SK-N-SH (cell line): ENCODE measurements at regions not wholly inside any gene's neighbourhood (a gene's known extent, or its start where the extent isn't known, plus 50 kb on each side); places are given as distances from the start of the nearest gene placed in this dataset.
"Not testable (repeated sequence)": the region's sequence is repeated elsewhere in the genome, so short reads cannot be mapped to it uniquely, and the experiment has no call there.

ENCODE experiments used
- CTCF ChIA-PET: fragments of 300-600, 350-600 bp; formaldehyde crosslinking; extraction: SDS; loops from one replicate; lab custom pipeline; 2021; lab: Yijun Ruan, JAX
- POLR2A ChIA-PET: fragments of 350-600 bp; sonication (Branson Sonifier 250); formaldehyde crosslinking; extraction: SDS; loops from one replicate; lab custom pipeline; 2020; ENCODE audit warnings: antibody characterized with exemption, inconsistent platforms; lab: Yijun Ruan, JAX
- DNase-seq: peaks from one replicate; pipeline ENCODE4 v3.0.0; 2012
- H2AFZ ChIP-seq: fragments of 200-600 bp; sonication (generic); 2 replicates; pipeline ENCODE4 v1.8.1; 2016; ENCODE audit warnings: antibody characterized with exemption, mild to moderate bottlenecking, low read depth
- H3F3A ChIP-seq: fragments of 200-600 bp; sonication (generic); replicated peaks from 2 replicates; pipeline ENCODE3; 2016; ENCODE audit warnings: antibody characterized with exemption, mild to moderate bottlenecking; ENCODE audit not compliant: insufficient read depth
- H3K27ac ChIP-seq, 2 experiments: fragments of 200-500 bp in 1 of 2; fragments of 200-600 bp in 1 of 2; sonication (Bioruptor generic) in 1 of 2; sonication (generic), shearing (Covaris generic) in 1 of 2; 2 replicates each; pipeline versions ENCODE4 v1.5.1 to v1.6.1; 2014 to 2016; ENCODE audit warnings: low read depth in 2 of 2, inconsistent platforms in 1 of 2, low read length in 1 of 2, mild to moderate bottlenecking in 1 of 2, mixed read lengths in 1 of 2
- H3K27me3 ChIP-seq: fragments of 200-600 bp; sonication (generic), shearing (Covaris generic); 2 replicates; pipeline ENCODE4 v1.6.1; 2016; ENCODE audit warnings: mixed run types; ENCODE audit not compliant: insufficient read depth
- H3K36me3 ChIP-seq, 2 experiments: fragments of 200-500 bp in 1 of 2; fragments of 200-600 bp in 1 of 2; sonication (Bioruptor generic) in 1 of 2; sonication (generic) in 1 of 2; replicated peaks in 1 of 2; 2 replicates each; pipeline versions ENCODE3 to v1.5.1; 2014 to 2016; ENCODE audit warnings: low read length in 1 of 2, mild to moderate bottlenecking in 1 of 2; ENCODE audit not compliant: insufficient read depth in 2 of 2, control insufficient read depth in 1 of 2
- H3K4me1 ChIP-seq, 2 experiments: fragments of 200-500 bp in 1 of 2; fragments of 200-600 bp in 1 of 2; sonication (Bioruptor generic) in 1 of 2; sonication (generic), shearing (Covaris generic) in 1 of 2; 2 replicates each; pipeline versions ENCODE4 v1.5.1 to v1.6.1; 2014 to 2016; ENCODE audit warnings: low read depth in 1 of 2, low read length in 1 of 2, mixed run types in 1 of 2; ENCODE audit not compliant: insufficient read depth in 2 of 2, control insufficient read depth in 1 of 2
- H3K4me2 ChIP-seq: fragments of 200-600 bp; sonication (generic), shearing (Covaris generic); 2 replicates; pipeline ENCODE4 v1.6.1; 2017; ENCODE audit warnings: mixed run types
- H3K4me3 ChIP-seq, 2 experiments: fragments of 200-500 bp in 1 of 2; fragments of 200-600 bp in 1 of 2; sonication (Bioruptor generic) in 1 of 2; sonication (generic), shearing (Covaris generic) in 1 of 2; 2 replicates each; pipeline versions ENCODE4 v1.5.1 to v1.8.1; 2014 to 2016; ENCODE audit warnings: low read depth in 2 of 2, inconsistent platforms in 1 of 2, low read length in 1 of 2, mild to moderate bottlenecking in 1 of 2, mixed read lengths in 1 of 2, moderate library complexity in 1 of 2
- H3K79me2 ChIP-seq: fragments of 200-600 bp; sonication (generic); 2 replicates; pipeline ENCODE4 v1.8.1; 2017; ENCODE audit warnings: mild to moderate bottlenecking; ENCODE audit not compliant: insufficient read depth
- H3K9ac ChIP-seq: fragments of 200-600 bp; sonication (generic); 2 replicates; pipeline ENCODE4 v1.6.1; 2017; ENCODE audit warnings: mixed run types
- H3K9me2 ChIP-seq: fragments of 200-600 bp; sonication (generic); 2 replicates; pipeline ENCODE4 v1.6.1; 2017; ENCODE audit warnings: mixed run types
- H3K9me3 ChIP-seq: fragments of 200-600 bp; sonication (generic); 2 replicates; pipeline ENCODE4 v1.6.1; 2017; ENCODE audit warnings: mixed run types, mild to moderate bottlenecking, moderate library complexity
- H4K20me1 ChIP-seq: fragments of 200-600 bp; sonication (generic); 2 replicates; pipeline ENCODE4 v1.6.1; 2017; ENCODE audit warnings: mild to moderate bottlenecking, mixed run types; ENCODE audit not compliant: insufficient read depth
- ELF1 ChIP-seq: IDR thresholded peaks from 2 replicates; pipeline ENCODE4 v1.4.0; 2012
- EZH2phosphoT487 ChIP-seq: fragments of 200-600 bp; sonication (generic); IDR thresholded peaks from 2 replicates; pipeline ENCODE4 v1.6.1; 2017; ENCODE audit warnings: low read depth, mixed run types, mild to moderate bottlenecking, antibody characterized with exemption, moderate library complexity, borderline replicate concordance
- NRF1 ChIP-seq: IDR thresholded peaks from 2 replicates; pipeline ENCODE4 v1.6.1; 2012; ENCODE audit warnings: low read depth, mild to moderate bottlenecking, low read length
- PBX3 ChIP-seq: IDR thresholded peaks from 2 replicates; pipeline ENCODE4; 2012
- RAD21 ChIP-seq: IDR thresholded peaks from 2 replicates; pipeline ENCODE4 v1.6.1; 2012; ENCODE audit warnings: mild to moderate bottlenecking, low read length
- REST ChIP-seq: IDR thresholded peaks from 2 replicates; pipeline ENCODE4 v1.6.1; 2012; ENCODE audit warnings: mild to moderate bottlenecking, low read depth, low read length, moderate library complexity
- RFX5 ChIP-seq: IDR thresholded peaks from 2 replicates; pipeline ENCODE4 v1.6.1; 2012; ENCODE audit warnings: mild to moderate bottlenecking, improper control_type of control experiment, low read length
- SIN3A ChIP-seq: IDR thresholded peaks from 2 replicates; pipeline ENCODE4 v1.6.1; 2012; ENCODE audit warnings: low read depth, mild to moderate bottlenecking, low read length, moderate library complexity, borderline replicate concordance
- SMC3 ChIP-seq: IDR thresholded peaks from 2 replicates; pipeline ENCODE4 v1.6.1; 2012; ENCODE audit warnings: low read depth, low read length, improper control_type of control experiment
- TCF12 ChIP-seq: IDR thresholded peaks from 2 replicates; pipeline ENCODE4 v1.4.0; 2012
- YY1 ChIP-seq: IDR thresholded peaks from 2 replicates; pipeline ENCODE4 v1.4.0; 2012; ENCODE audit warnings: low read depth, mild to moderate bottlenecking
- WGBS: methylation state at CpG from one replicate; pipeline ENCODE4 v1.1.6; 2017; ENCODE audit warnings: low lambda C conversion rate; 5-methylcytosine and 5-hydroxymethylcytosine counted together

DNA sequence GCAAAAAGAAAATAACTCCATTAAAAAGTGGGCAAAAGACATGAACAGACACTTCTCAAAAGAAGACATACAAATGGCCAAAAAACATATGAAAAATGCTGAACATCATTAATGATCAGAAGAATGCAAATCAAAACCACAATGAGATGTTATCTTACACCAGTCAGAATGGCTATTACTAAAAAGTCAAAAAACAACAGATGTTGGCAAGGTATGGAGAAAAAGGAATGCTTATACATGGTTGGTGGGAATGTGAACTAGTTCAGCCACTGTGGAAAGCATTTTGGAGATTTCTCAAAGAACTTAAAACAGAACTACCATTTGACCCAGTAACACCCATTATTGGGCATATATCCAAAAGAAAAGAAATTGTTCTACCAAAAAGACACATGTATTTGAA, 936.7 kb downstream of the KCNJ2 start:
- H3K79me2 ChIP-seq, H3K27ac ChIP-seq, H4K20me1 ChIP-seq, H3K9me3 ChIP-seq, POLR2A ChIA-PET, H3K36me3 ChIP-seq, H3K27me3 ChIP-seq, H3K4me1 ChIP-seq, H3K9me2 ChIP-seq, H2AFZ ChIP-seq, H3F3A ChIP-seq, H3K4me2 ChIP-seq, DNase-seq, H3K4me3 ChIP-seq, H3K9ac ChIP-seq: not testable (repeated sequence)
- TF ChIP-seq TCF12, result peak; percentile 26; the same call in 1 of the 2 replicates
- CTCF ChIA-PET, result interaction anchor here (1.7 kb wide), 1 partner anchor 21 kb away, joined by 3 read pairs; no protein-coding TSS in a partner anchor

DNA sequence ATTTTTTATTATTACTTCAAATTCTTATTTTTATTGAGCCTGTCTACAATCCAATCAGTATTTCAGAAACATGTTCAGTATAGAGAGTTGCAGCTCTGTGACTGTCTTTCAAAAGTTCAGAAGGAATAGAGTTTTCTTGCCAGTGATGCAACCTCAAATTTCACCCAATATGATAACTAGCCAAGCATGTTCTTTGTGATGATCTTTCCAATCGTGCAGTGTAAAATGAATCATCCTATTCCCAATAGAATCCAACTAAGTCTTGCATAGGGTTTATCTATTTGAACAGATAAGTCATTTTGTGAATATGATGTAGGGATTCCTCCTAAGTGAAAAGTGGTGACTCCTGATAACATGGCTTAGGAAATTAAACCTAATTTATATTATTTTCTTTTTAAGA, 937.8 kb downstream of the KCNJ2 start:
- DNase-seq, result no peak
- Histone ChIP-seq H2AFZ (no peak overlapping the region), H3K36me3 (no peaks in the 10 kb centered on the region), H3K4me2 (no peak overlapping the region), H3K79me2 (no peaks in the 10 kb centered on the region), H3K9me2 (no peaks in the 10 kb centered on the region), H3K27me3 (no peaks in the 10 kb centered on the region), H3K27ac (no peak overlapping the region), H3K4me1 (peaks cover 0 to 5% of the 10 kb centered on the region in 2 experiments; a peak in 1 of 4 replicates), H3F3A (no peaks in the 10 kb centered on the region), H3K9me3 (no peaks in the 10 kb centered on the region)
- ChIA-PET CTCF (no interaction called here), POLR2A (no interaction called here)
- WGBS, result 44% methylated on average over 1 of the region's 1 CpG
- TF ChIP-seq YY1 (no peak), PBX3 (no peak), RAD21 (no peak), SMC3 (no peak)
- TF ChIP-seq, all 33 proteins: peak for 0
- no peak overlapping the region for H3K9ac ChIP-seq
- H3K4me3 ChIP-seq, result no peak overlapping the region
- H4K20me1 ChIP-seq, result no peaks in the 10 kb centered on the region

- Histone ChIP-seq H3K9ac (no peak overlapping the region), H3K36me3 (no peaks in the 10 kb centered on the region), H3K79me2 (no peaks in the 10 kb centered on the region), H3K4me1 (peaks cover 0 to 5% of the 10 kb centered on the region in 2 experiments; a peak in 1 of 4 replicates), H3K9me3 (no peaks in the 10 kb centered on the region), H4K20me1 (no peaks in the 10 kb centered on the region), H2AFZ (no peak overlapping the region), H3F3A (no peaks in the 10 kb centered on the region), H3K9me2 (no peaks in the 10 kb centered on the region), H3K4me3 (no peak overlapping the region), H3K27me3 (no peaks in the 10 kb centered on the region), H3K27ac (no peak overlapping the region), H3K4me2 (no peak overlapping the region)
- ChIA-PET POLR2A (no interaction called here), CTCF (interaction anchor here (2.1 kb wide), 1 partner anchor 343 kb away, joined by 8 read pairs; no protein-coding TSS in a partner anchor)
- 80% methylated on average over 3 of the region's 3 CpGs for WGBS
- TF ChIP-seq REST (no peak), NRF1 (no peak), ELF1 (no peak), EZH2phosphoT487 (no peak), SIN3A (no peak), RFX5 (no peak)
- no peak for DNase-seq
These were observed 940.4 kb downstream of the KCNJ2 start for GRCh38 chr17:71109697-71110096.
